ENCODE measurements at regions not wholly inside any gene's neighbourhood (a gene's known extent, or its start where the extent isn't known, plus 50 kb on each side); places are given as distances from the start of the nearest gene placed in this dataset.

GRCh38 chr6:11434565-11435326, 102.8 kb upstream of the TMEM170B start:
- H3K4me1 ChIP-seq (ENCODE audit: control insufficient read depth, insufficient read depth, low read length) = peaks cover 55% of the 10 kb centered on the region
- H3K36me3 ChIP-seq (ENCODE audit: insufficient read depth, low read length) = no peaks in the 10 kb centered on the region
- no peaks in the 10 kb centered on the region for H3K27me3 ChIP-seq (ENCODE audit: control insufficient read depth, insufficient read depth, low read length)
- peak overlapping the region; percentile 8 for H3K4me2 ChIP-seq (ENCODE audit: low read length)
- no peak overlapping the region for H3K9ac ChIP-seq (ENCODE audit: low read depth, low read length)
- H3K9me3 ChIP-seq (replicated peaks; ENCODE audit: low read length) = no peaks in the 10 kb centered on the region
- no peak overlapping the region for H3K4me3 ChIP-seq (ENCODE audit: low read length)

- H3K27me3 ChIP-seq (ENCODE audit: control insufficient read depth, insufficient read depth, low read length) = no peaks in the 10 kb centered on the region
- H3K9ac ChIP-seq (ENCODE audit: low read depth, low read length) = peak overlapping the region; percentile 82
- H3K9me3 ChIP-seq (replicated peaks; ENCODE audit: low read length) = no peaks in the 10 kb centered on the region
- H3K4me1 ChIP-seq (ENCODE audit: control insufficient read depth, insufficient read depth, low read length) = peaks cover 64% of the 10 kb centered on the region
- peak overlapping the region; percentile 75 for H3K4me2 ChIP-seq (ENCODE audit: low read length)
- no peak overlapping the region for H3K4me3 ChIP-seq (ENCODE audit: low read length)
- H3K36me3 ChIP-seq (ENCODE audit: insufficient read depth, low read length) = no peaks in the 10 kb centered on the region
These were observed 103.7 kb upstream of the TMEM170B start for GRCh38 chr6:11433860-11434259.

- Histone ChIP-seq H3K36me3 (ENCODE audit: insufficient read depth, low read length) (no peaks in the 10 kb centered on the region), H3K9me3 (replicated peaks; ENCODE audit: low read length) (no peaks in the 10 kb centered on the region), H3K4me3 (ENCODE audit: low read length) (peak overlapping the region; percentile 40), H3K4me1 (ENCODE audit: control insufficient read depth, insufficient read depth, low read length) (peaks cover 69% of the 10 kb centered on the region), H3K27me3 (ENCODE audit: control insufficient read depth, insufficient read depth, low read length) (no peaks in the 10 kb centered on the region), H3K9ac (ENCODE audit: low read depth, low read length) (peak overlapping the region; percentile 82), H3K4me2 (ENCODE audit: low read length) (peak overlapping the region; percentile 75)
These were observed 104.7 kb upstream of the TMEM170B start for GRCh38 chr6:11432713-11433450.

GRCh38 chr6:11432091-11432490, 105.5 kb upstream of the TMEM170B start:
- H3K9ac ChIP-seq (ENCODE audit: low read depth, low read length) = peak overlapping the region; percentile 82
- no peaks in the 10 kb centered on the region for H3K36me3 ChIP-seq (ENCODE audit: insufficient read depth, low read length)
- peak overlapping the region; percentile 26 for H3K4me3 ChIP-seq (ENCODE audit: low read length)
- no peaks in the 10 kb centered on the region for H3K9me3 ChIP-seq (replicated peaks; ENCODE audit: low read length)
- H3K4me1 ChIP-seq (ENCODE audit: control insufficient read depth, insufficient read depth, low read length) = peaks cover 73% of the 10 kb centered on the region
- H3K4me2 ChIP-seq (ENCODE audit: low read length) = peak overlapping the region; percentile 61
- H3K27me3 ChIP-seq (ENCODE audit: control insufficient read depth, insufficient read depth, low read length) = no peaks in the 10 kb centered on the region

GRCh38 chr6:11431455-11431937, 106.1 kb upstream of the TMEM170B start:
- Histone ChIP-seq H3K4me3 (ENCODE audit: low read length) (peak overlapping the region; percentile 26), H3K9me3 (replicated peaks; ENCODE audit: low read length) (no peaks in the 10 kb centered on the region), H3K4me1 (ENCODE audit: control insufficient read depth, insufficient read depth, low read length) (peaks cover 75% of the 10 kb centered on the region), H3K36me3 (ENCODE audit: insufficient read depth, low read length) (no peaks in the 10 kb centered on the region), H3K4me2 (ENCODE audit: low read length) (peak overlapping the region; percentile 61), H3K27me3 (ENCODE audit: control insufficient read depth, insufficient read depth, low read length) (no peaks in the 10 kb centered on the region), H3K9ac (ENCODE audit: low read depth, low read length) (peak overlapping the region; percentile 82)

GRCh38 chr6:11430036-11430435, 107.5 kb upstream of the TMEM170B start:
- Histone ChIP-seq H3K36me3 (ENCODE audit: insufficient read depth, low read length) (no peaks in the 10 kb centered on the region), H3K27me3 (ENCODE audit: control insufficient read depth, insufficient read depth, low read length) (no peaks in the 10 kb centered on the region), H3K9me3 (replicated peaks; ENCODE audit: low read length) (no peaks in the 10 kb centered on the region), H3K4me1 (ENCODE audit: control insufficient read depth, insufficient read depth, low read length) (peaks cover 79% of the 10 kb centered on the region), H3K4me3 (ENCODE audit: low read length) (no peak overlapping the region), H3K9ac (ENCODE audit: low read depth, low read length) (peak overlapping the region; percentile 56), H3K4me2 (ENCODE audit: low read length) (peak overlapping the region; percentile 6)

GRCh38 chr6:11429577-11429976, 108.0 kb upstream of the TMEM170B start:
- H3K4me3 ChIP-seq (ENCODE audit: low read length) = peak overlapping the region; percentile 40
- no peaks in the 10 kb centered on the region for H3K36me3 ChIP-seq (ENCODE audit: insufficient read depth, low read length)
- peaks cover 77% of the 10 kb centered on the region for H3K4me1 ChIP-seq (ENCODE audit: control insufficient read depth, insufficient read depth, low read length)
- H3K4me2 ChIP-seq (ENCODE audit: low read length) = peak overlapping the region; percentile 6
- H3K9ac ChIP-seq (ENCODE audit: low read depth, low read length) = peak overlapping the region; percentile 56
- H3K9me3 ChIP-seq (replicated peaks; ENCODE audit: low read length) = no peaks in the 10 kb centered on the region
- no peaks in the 10 kb centered on the region for H3K27me3 ChIP-seq (ENCODE audit: control insufficient read depth, insufficient read depth, low read length)

GRCh38 chr6:11428895-11429294, 108.7 kb upstream of the TMEM170B start:
- no peaks in the 10 kb centered on the region for H3K27me3 ChIP-seq (ENCODE audit: control insufficient read depth, insufficient read depth, low read length)
- H3K36me3 ChIP-seq (ENCODE audit: insufficient read depth, low read length) = no peaks in the 10 kb centered on the region
- peaks cover 77% of the 10 kb centered on the region for H3K4me1 ChIP-seq (ENCODE audit: control insufficient read depth, insufficient read depth, low read length)
- H3K9ac ChIP-seq (ENCODE audit: low read depth, low read length) = peak overlapping the region; percentile 56
- H3K4me2 ChIP-seq (ENCODE audit: low read length) = peak overlapping the region; percentile 6
- H3K4me3 ChIP-seq (ENCODE audit: low read length) = no peak overlapping the region
- no peaks in the 10 kb centered on the region for H3K9me3 ChIP-seq (replicated peaks; ENCODE audit: low read length)

GRCh38 chr6:11428371-11428770, 109.2 kb upstream of the TMEM170B start:
- H3K9ac ChIP-seq (ENCODE audit: low read depth, low read length) = peak overlapping the region; percentile 15

GRCh38 chr6:11427723-11428245, 109.8 kb upstream of the TMEM170B start:
- peak overlapping the region; percentile 6 for H3K4me2 ChIP-seq (ENCODE audit: low read length)
- H3K4me1 ChIP-seq (ENCODE audit: control insufficient read depth, insufficient read depth, low read length) = peaks cover 77% of the 10 kb centered on the region
- no peaks in the 10 kb centered on the region for H3K27me3 ChIP-seq (ENCODE audit: control insufficient read depth, insufficient read depth, low read length)
- no peaks in the 10 kb centered on the region for H3K9me3 ChIP-seq (replicated peaks; ENCODE audit: low read length)
- peak overlapping the region; percentile 15 for H3K9ac ChIP-seq (ENCODE audit: low read depth, low read length)
- H3K4me3 ChIP-seq (ENCODE audit: low read length) = no peak overlapping the region
- H3K36me3 ChIP-seq (ENCODE audit: insufficient read depth, low read length) = no peaks in the 10 kb centered on the region

More at GRCh38 chr6:11428371-11428770, 109.2 kb upstream of the TMEM170B start:
- Histone ChIP-seq H3K4me3 (ENCODE audit: low read length) (no peak overlapping the region), H3K27me3 (ENCODE audit: control insufficient read depth, insufficient read depth, low read length) (no peaks in the 10 kb centered on the region), H3K4me2 (ENCODE audit: low read length) (peak overlapping the region; percentile 6), H3K36me3 (ENCODE audit: insufficient read depth, low read length) (no peaks in the 10 kb centered on the region), H3K4me1 (ENCODE audit: control insufficient read depth, insufficient read depth, low read length) (peaks cover 77% of the 10 kb centered on the region), H3K9me3 (replicated peaks; ENCODE audit: low read length) (no peaks in the 10 kb centered on the region)

- H3K9me3 ChIP-seq (replicated peaks; ENCODE audit: low read length) = no peaks in the 10 kb centered on the region
- no peak overlapping the region for H3K4me2 ChIP-seq (ENCODE audit: low read length)
- peaks cover 72% of the 10 kb centered on the region for H3K4me1 ChIP-seq (ENCODE audit: control insufficient read depth, insufficient read depth, low read length)
- no peaks in the 10 kb centered on the region for H3K27me3 ChIP-seq (ENCODE audit: control insufficient read depth, insufficient read depth, low read length)
- H3K9ac ChIP-seq (ENCODE audit: low read depth, low read length) = no peak overlapping the region
- H3K36me3 ChIP-seq (ENCODE audit: insufficient read depth, low read length) = no peaks in the 10 kb centered on the region
- no peak overlapping the region for H3K4me3 ChIP-seq (ENCODE audit: low read length)
These were observed 110.3 kb upstream of the TMEM170B start for GRCh38 chr6:11427091-11427722.
